ENCODE measurements at regions not wholly inside any gene's neighbourhood (a gene's known extent, or its start where the extent isn't known, plus 50 kb on each side); places are given as distances from the start of the nearest gene placed in this dataset.

DNA sequence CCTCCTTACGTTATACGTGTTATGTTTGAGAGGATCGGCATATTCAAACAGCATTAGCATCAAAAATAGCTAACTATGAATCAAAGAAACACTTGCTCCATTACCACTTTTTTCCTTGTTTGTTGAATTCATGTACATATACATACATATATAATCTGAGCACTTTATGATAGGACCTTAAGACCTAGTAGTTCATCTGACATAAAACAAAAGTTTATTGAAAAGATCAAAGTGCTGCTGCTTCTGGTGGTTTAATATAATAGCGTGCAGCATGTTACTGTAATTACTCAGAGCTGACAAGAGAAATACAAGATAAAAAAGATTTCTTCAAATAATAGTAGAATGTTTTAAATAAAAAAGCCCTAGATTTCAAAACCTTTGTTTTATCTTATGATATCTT, 1850.9 kb upstream of the LRRTM1 start:
- H3K79me2 ChIP-seq (ENCODE audit: control insufficient read depth, insufficient read depth, low read length, unreplicated experiment), result no peaks in the 10 kb centered on the region

DNA sequence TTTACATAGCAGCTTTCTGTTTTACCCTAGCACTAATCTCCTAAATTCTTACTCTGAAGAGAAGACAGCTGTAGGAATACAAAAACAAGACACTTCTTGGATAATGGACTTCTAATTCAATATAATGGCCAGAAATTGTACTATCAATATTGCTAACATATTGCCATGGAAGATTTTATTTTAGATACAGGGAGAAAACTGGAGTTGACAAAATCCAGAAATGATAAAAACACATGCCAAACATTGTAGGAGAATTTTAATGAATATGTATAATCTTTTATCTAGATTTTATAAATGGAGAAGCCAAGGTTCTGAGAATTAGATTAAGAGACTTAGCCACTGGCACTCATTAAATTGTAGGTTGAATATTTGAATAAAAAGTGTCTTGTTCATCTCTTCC, 1838.8 kb upstream of the LRRTM1 start:
- Histone ChIP-seq H3K27me3 (ENCODE audit: insufficient read depth, low read length) (no peaks in the 10 kb centered on the region), H3K4me3 (ENCODE audit: low read depth, low read length) (no peak overlapping the region), H2AFZ (ENCODE audit: low read length, unreplicated experiment) (no peak overlapping the region), H3K27ac (ENCODE audit: low read depth, low read length) (no peak overlapping the region), H3K79me2 (ENCODE audit: control insufficient read depth, insufficient read depth, low read length, unreplicated experiment) (no peaks in the 10 kb centered on the region), H3K4me1 (ENCODE audit: control insufficient read depth, insufficient read depth, low read length, unreplicated experiment) (no peaks in the 10 kb centered on the region), H3K36me3 (ENCODE audit: insufficient read depth, low read length) (no peaks in the 10 kb centered on the region)

More for the DNA sequence above, 1850.9 kb upstream of the LRRTM1 start:
- no peak overlapping the region for H2AFZ ChIP-seq (ENCODE audit: low read length, unreplicated experiment)
- no peak overlapping the region for H3K4me3 ChIP-seq (ENCODE audit: low read depth, low read length)
- H3K27ac ChIP-seq (ENCODE audit: low read depth, low read length), result no peak overlapping the region
- H3K4me1 ChIP-seq (ENCODE audit: control insufficient read depth, insufficient read depth, low read length, unreplicated experiment), result no peaks in the 10 kb centered on the region
- H3K27me3 ChIP-seq (ENCODE audit: insufficient read depth, low read length), result no peaks in the 10 kb centered on the region
- no peaks in the 10 kb centered on the region for H3K36me3 ChIP-seq (ENCODE audit: insufficient read depth, low read length)

DNA sequence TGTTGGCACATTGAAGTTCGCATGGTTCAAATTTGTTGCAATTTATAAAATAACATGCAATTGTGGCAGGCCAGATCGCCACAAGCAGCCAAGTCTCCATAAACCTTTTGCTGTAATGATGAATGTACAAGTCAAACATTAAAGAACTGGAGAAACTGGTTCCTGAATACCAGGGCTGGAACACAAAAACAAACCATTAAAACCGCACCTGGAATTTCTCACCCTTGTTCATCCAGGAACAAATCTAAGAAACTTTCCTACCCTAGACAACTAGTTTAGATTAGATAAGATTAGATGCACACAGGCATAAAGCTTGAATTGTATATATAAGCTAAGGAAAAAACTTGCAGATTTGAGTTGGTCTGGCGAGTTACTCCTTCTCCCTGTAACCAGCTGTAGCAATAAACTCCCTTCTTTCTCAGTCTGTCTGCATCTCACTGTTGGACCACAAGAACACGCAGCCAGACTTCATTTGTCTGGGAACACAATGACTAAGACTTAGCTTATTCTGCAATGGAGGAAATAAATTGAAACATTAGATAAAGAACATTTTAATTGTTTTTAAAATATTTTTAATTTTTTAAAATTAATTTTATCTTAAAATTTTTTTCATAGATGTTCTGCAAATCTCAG, 1835.5 kb upstream of the LRRTM1 start:
- H3K4me3 ChIP-seq (ENCODE audit: low read depth, low read length), result no peak overlapping the region
- H3K79me2 ChIP-seq (ENCODE audit: control insufficient read depth, insufficient read depth, low read length, unreplicated experiment), result no peaks in the 10 kb centered on the region
- no peaks in the 10 kb centered on the region for H3K36me3 ChIP-seq (ENCODE audit: insufficient read depth, low read length)
- no peak overlapping the region for H2AFZ ChIP-seq (ENCODE audit: low read length, unreplicated experiment)
- H3K27ac ChIP-seq (ENCODE audit: low read depth, low read length), result no peak overlapping the region
- H3K27me3 ChIP-seq (ENCODE audit: insufficient read depth, low read length), result no peaks in the 10 kb centered on the region
- H3K4me1 ChIP-seq (ENCODE audit: control insufficient read depth, insufficient read depth, low read length, unreplicated experiment), result no peaks in the 10 kb centered on the region

DNA sequence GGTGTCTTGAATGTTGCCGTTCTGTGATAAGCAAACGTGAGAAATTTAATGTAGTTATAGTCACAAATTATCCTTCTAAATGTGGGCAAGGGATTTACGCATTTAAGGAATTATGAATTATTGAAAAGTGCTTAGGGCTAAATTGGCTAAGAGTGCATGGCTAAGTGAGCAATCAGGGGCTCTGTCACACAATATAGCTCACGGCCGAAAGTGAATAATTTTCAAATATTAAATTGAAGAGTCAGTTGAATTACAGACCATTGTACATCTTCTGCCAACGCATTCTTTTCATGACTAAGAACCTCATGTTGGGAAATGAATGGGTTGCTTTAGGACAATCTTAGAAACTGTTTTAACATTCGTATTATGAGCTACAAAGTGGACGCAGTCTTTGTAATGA, 1832.9 kb upstream of the LRRTM1 start:
- Histone ChIP-seq H2AFZ (ENCODE audit: low read length, unreplicated experiment) (no peak overlapping the region), H3K79me2 (ENCODE audit: control insufficient read depth, insufficient read depth, low read length, unreplicated experiment) (no peaks in the 10 kb centered on the region), H3K4me1 (ENCODE audit: control insufficient read depth, insufficient read depth, low read length, unreplicated experiment) (no peaks in the 10 kb centered on the region), H3K27me3 (ENCODE audit: insufficient read depth, low read length) (no peaks in the 10 kb centered on the region), H3K27ac (ENCODE audit: low read depth, low read length) (no peak overlapping the region), H3K4me3 (ENCODE audit: low read depth, low read length) (no peak overlapping the region), H3K36me3 (ENCODE audit: insufficient read depth, low read length) (no peaks in the 10 kb centered on the region)

DNA sequence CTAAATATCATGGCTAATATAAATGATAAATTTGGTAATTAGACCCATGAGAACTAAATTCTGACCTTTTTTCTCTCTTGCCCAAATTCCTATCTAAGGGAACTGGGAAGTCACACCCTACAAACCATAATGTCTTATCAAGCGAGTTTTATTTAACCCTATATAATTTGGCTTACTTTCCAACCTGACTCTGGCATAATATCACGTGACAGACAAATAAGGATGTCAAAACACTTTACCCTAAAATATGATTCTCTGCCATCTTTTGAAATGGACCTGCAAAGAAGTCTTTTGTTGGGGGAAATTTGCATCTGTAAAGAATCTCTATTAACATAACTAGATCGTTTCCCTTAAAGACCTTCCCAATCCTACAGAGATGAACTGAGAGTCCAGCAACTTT, 1823.5 kb upstream of the LRRTM1 start:
- Histone ChIP-seq H3K4me3 (ENCODE audit: low read depth, low read length) (no peak overlapping the region), H3K27me3 (ENCODE audit: insufficient read depth, low read length) (no peaks in the 10 kb centered on the region), H3K36me3 (ENCODE audit: insufficient read depth, low read length) (no peaks in the 10 kb centered on the region), H2AFZ (ENCODE audit: low read length, unreplicated experiment) (no peak overlapping the region), H3K4me1 (ENCODE audit: control insufficient read depth, insufficient read depth, low read length, unreplicated experiment) (no peaks in the 10 kb centered on the region), H3K27ac (ENCODE audit: low read depth, low read length) (no peak overlapping the region), H3K79me2 (ENCODE audit: control insufficient read depth, insufficient read depth, low read length, unreplicated experiment) (no peaks in the 10 kb centered on the region)

DNA sequence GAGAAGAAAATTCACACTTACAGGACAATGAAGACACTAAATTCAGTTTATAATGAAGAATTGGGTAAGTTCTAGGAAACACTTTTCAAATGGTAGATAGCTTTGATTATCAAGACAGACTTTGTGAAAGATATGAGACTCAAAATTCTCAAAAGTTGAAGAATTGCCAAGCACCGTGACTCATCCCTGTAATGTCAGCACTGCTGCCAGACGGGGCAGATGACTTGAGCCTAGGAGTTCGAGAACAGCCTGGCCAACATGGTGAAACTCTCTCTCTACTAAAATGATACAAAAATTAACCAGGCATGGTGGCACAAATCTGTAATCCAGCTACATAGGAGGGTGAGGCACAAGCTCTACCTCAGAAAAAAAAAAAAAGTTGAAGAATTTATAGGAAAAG, 1820.1 kb upstream of the LRRTM1 start:
- Histone ChIP-seq H3K27ac (ENCODE audit: low read depth, low read length) (no peak overlapping the region), H2AFZ (ENCODE audit: low read length, unreplicated experiment) (no peak overlapping the region), H3K27me3 (ENCODE audit: insufficient read depth, low read length) (no peaks in the 10 kb centered on the region), H3K4me3 (ENCODE audit: low read depth, low read length) (no peak overlapping the region), H3K79me2 (ENCODE audit: control insufficient read depth, insufficient read depth, low read length, unreplicated experiment) (no peaks in the 10 kb centered on the region), H3K4me1 (ENCODE audit: control insufficient read depth, insufficient read depth, low read length, unreplicated experiment) (no peaks in the 10 kb centered on the region), H3K36me3 (ENCODE audit: insufficient read depth, low read length) (no peaks in the 10 kb centered on the region)

DNA sequence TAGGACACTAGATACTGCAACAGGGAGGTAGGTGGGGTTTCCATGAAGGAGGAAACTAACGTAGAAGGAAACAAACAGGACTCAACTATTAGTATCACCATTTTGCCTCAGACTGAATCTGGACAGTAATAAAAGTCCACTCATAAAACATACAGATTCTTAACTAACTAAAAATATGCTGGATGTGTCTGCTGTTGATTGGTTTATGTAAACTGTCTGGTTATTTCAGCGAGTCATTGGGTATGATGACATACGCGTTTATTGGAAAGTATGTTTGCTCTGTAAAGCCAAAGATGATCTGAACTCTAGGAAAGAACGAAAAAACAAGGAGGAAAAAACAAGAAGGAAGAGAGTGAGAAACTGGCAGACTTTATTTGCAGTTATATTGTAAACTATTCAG, 1816.1 kb upstream of the LRRTM1 start:
- Histone ChIP-seq H3K79me2 (ENCODE audit: control insufficient read depth, insufficient read depth, low read length, unreplicated experiment) (no peaks in the 10 kb centered on the region), H3K4me1 (ENCODE audit: control insufficient read depth, insufficient read depth, low read length, unreplicated experiment) (no peaks in the 10 kb centered on the region), H3K27ac (ENCODE audit: low read depth, low read length) (no peak overlapping the region), H3K4me3 (ENCODE audit: low read depth, low read length) (no peak overlapping the region), H2AFZ (ENCODE audit: low read length, unreplicated experiment) (no peak overlapping the region), H3K36me3 (ENCODE audit: insufficient read depth, low read length) (no peaks in the 10 kb centered on the region), H3K27me3 (ENCODE audit: insufficient read depth, low read length) (no peaks in the 10 kb centered on the region)

DNA sequence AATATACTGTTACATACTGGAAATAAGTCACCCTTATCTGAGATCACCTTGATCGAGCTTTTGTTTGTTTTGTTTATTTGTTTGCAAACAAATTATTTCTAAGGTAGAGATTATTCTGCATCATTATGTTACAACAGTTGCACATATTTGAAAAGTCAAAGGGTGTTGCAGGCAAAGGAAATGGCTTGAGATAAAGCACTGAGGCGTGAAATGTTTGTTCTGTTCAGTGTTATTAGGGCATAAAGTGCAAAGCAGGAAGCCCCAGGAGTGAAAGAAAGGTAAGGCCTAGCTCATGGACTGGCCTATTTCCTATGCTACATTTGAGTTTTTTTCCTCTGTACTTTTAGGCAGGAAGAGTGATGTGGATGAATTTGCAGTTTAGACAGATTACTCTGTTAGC, 1815.6 kb upstream of the LRRTM1 start:
- Histone ChIP-seq H3K27me3 (ENCODE audit: insufficient read depth, low read length) (no peaks in the 10 kb centered on the region), H2AFZ (ENCODE audit: low read length, unreplicated experiment) (no peak overlapping the region), H3K27ac (ENCODE audit: low read depth, low read length) (no peak overlapping the region), H3K4me3 (ENCODE audit: low read depth, low read length) (no peak overlapping the region), H3K4me1 (ENCODE audit: control insufficient read depth, insufficient read depth, low read length, unreplicated experiment) (no peaks in the 10 kb centered on the region), H3K36me3 (ENCODE audit: insufficient read depth, low read length) (no peaks in the 10 kb centered on the region), H3K79me2 (ENCODE audit: control insufficient read depth, insufficient read depth, low read length, unreplicated experiment) (no peaks in the 10 kb centered on the region)

DNA sequence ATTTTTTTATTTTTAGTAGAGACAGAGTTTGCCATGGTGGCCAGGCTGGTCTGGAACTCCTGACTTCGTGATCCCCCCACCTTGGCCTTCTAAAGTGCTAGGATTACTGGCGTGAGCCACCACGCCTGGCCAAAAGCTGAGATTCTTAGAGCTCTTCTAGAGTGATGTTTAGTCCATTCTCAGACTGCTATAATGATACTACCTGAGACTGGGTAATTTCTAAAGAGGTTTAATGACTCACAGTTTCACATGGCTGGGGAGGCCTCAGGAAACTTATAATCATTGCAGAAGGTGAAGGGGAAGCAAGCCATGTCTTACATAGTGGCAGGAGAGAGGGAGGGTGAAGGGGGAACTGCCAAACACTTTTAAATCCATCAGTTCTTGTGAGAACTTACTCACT, 1804.9 kb upstream of the LRRTM1 start:
- H2AFZ ChIP-seq (ENCODE audit: low read length, unreplicated experiment), result no peak overlapping the region
- H3K4me1 ChIP-seq (ENCODE audit: control insufficient read depth, insufficient read depth, low read length, unreplicated experiment), result no peaks in the 10 kb centered on the region
- no peaks in the 10 kb centered on the region for H3K27me3 ChIP-seq (ENCODE audit: insufficient read depth, low read length)
- H3K27ac ChIP-seq (ENCODE audit: low read depth, low read length), result no peak overlapping the region
- H3K4me3 ChIP-seq (ENCODE audit: low read depth, low read length), result no peak overlapping the region
- no peaks in the 10 kb centered on the region for H3K36me3 ChIP-seq (ENCODE audit: insufficient read depth, low read length)
- no peaks in the 10 kb centered on the region for H3K79me2 ChIP-seq (ENCODE audit: control insufficient read depth, insufficient read depth, low read length, unreplicated experiment)

DNA sequence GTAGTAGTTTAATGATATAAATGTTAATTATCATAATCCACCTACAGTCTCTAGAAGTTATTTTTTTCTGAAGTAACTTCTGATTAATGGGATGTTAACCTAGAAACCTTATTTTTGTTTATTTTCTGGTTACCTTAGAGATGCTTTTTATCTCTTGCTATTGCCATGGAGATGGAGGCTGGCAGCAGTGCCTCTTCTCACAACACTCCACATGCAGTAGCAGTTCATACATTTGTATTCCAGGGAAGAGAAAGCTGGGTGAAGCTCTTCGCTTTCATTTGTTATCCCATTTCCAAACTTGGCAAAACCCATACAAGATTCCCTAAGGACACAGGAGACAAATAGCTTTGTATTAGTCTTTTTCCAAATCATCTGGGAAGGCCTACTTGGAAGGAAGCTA, 1794.1 kb upstream of the LRRTM1 start:
- Histone ChIP-seq H3K36me3 (ENCODE audit: insufficient read depth, low read length) (no peaks in the 10 kb centered on the region), H3K4me3 (ENCODE audit: low read depth, low read length) (no peak overlapping the region), H3K4me1 (ENCODE audit: control insufficient read depth, insufficient read depth, low read length, unreplicated experiment) (no peaks in the 10 kb centered on the region), H3K27me3 (ENCODE audit: insufficient read depth, low read length) (no peaks in the 10 kb centered on the region), H2AFZ (ENCODE audit: low read length, unreplicated experiment) (no peak overlapping the region), H3K27ac (ENCODE audit: low read depth, low read length) (no peak overlapping the region), H3K79me2 (ENCODE audit: control insufficient read depth, insufficient read depth, low read length, unreplicated experiment) (no peaks in the 10 kb centered on the region)

DNA sequence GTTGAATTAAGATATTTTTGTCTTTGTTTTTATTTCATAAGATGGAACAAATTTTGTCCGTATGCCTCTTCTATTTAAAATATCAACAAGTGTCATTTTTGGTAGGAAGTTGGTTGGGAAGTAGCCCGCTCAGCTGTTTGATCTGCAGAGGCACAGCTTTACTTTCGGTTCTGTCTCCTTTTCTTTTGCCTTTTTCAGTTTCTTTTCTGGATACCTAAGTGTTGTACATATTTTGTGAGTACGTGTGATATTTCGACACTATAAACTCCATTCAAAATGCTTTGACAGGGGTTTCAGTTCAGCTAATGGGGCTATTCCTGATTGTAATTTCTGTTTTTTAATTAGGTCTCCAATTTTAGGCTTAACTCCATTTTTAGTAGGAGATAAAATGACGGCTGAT, 1785.0 kb upstream of the LRRTM1 start:
- no peaks in the 10 kb centered on the region for H3K79me2 ChIP-seq (ENCODE audit: control insufficient read depth, insufficient read depth, low read length, unreplicated experiment)
- no peaks in the 10 kb centered on the region for H3K4me1 ChIP-seq (ENCODE audit: control insufficient read depth, insufficient read depth, low read length, unreplicated experiment)
- no peaks in the 10 kb centered on the region for H3K27me3 ChIP-seq (ENCODE audit: insufficient read depth, low read length)
- H3K27ac ChIP-seq (ENCODE audit: low read depth, low read length), result no peak overlapping the region
- no peak overlapping the region for H3K4me3 ChIP-seq (ENCODE audit: low read depth, low read length)
- H3K36me3 ChIP-seq (ENCODE audit: insufficient read depth, low read length), result no peaks in the 10 kb centered on the region
- H2AFZ ChIP-seq (ENCODE audit: low read length, unreplicated experiment), result no peak overlapping the region
